Left kidney (tissue), 1 donor: ENCODE measurements at regions not wholly inside any gene's neighbourhood (a gene's known extent, or its start where the extent isn't known, plus 50 kb on each side); places are given as distances from the start of the nearest gene placed in this dataset.

Experiments
- DNase-seq: peaks from one replicate; pipeline ENCODE4 v3.0.0-alpha.2; 2013

- no peak for DNase-seq
These were observed 783.8 kb upstream of the WWC1 start for GRCh38 chr5:167507463-167508233.

- DNase-seq = no peak
These were observed 782.4 kb upstream of the WWC1 start for GRCh38 chr5:167509076-167509475.

GRCh38 chr5:167511276-167511675, 780.2 kb upstream of the WWC1 start:
- no peak for DNase-seq

GRCh38 chr5:167512111-167512510, 779.3 kb upstream of the WWC1 start:
- DNase-seq = no peak

- DNase-seq = no peak
These were observed 778.1 kb upstream of the WWC1 start for GRCh38 chr5:167513381-167513780.

GRCh38 chr5:167514461-167514860, 777.0 kb upstream of the WWC1 start:
- DNase-seq = no peak

- DNase-seq = no peak
These were observed 766.4 kb upstream of the WWC1 start for GRCh38 chr5:167525004-167525403.

GRCh38 chr5:167528651-167529050, 762.8 kb upstream of the WWC1 start:
- DNase-seq = no peak

GRCh38 chr5:167530548-167530947, 760.9 kb upstream of the WWC1 start:
- DNase-seq = peak; percentile 6

- no peak for DNase-seq
These were observed 757.3 kb upstream of the WWC1 start for GRCh38 chr5:167533814-167534795.

- DNase-seq = no peak
These were observed 751.7 kb upstream of the WWC1 start for GRCh38 chr5:167539747-167540146.

- DNase-seq = no peak
These were observed 745.2 kb upstream of the WWC1 start for GRCh38 chr5:167546270-167546669.

- DNase-seq = no peak
These were observed 739.1 kb upstream of the WWC1 start for GRCh38 chr5:167552356-167552755.

- DNase-seq = no peak
These were observed 737.9 kb upstream of the WWC1 start for GRCh38 chr5:167553511-167553910.

GRCh38 chr5:167554564-167555290, 736.7 kb upstream of the WWC1 start:
- no peak for DNase-seq

- no peak for DNase-seq
These were observed 735.8 kb upstream of the WWC1 start for GRCh38 chr5:167555565-167556166.

- DNase-seq = no peak
These were observed 734.1 kb upstream of the WWC1 start for GRCh38 chr5:167557359-167557758.

GRCh38 chr5:167561796-167562195, 729.6 kb upstream of the WWC1 start:
- no peak for DNase-seq

GRCh38 chr5:167564275-167564674, 727.2 kb upstream of the WWC1 start:
- DNase-seq = no peak

GRCh38 chr5:167565189-167565954, 726.1 kb upstream of the WWC1 start:
- no peak for DNase-seq

GRCh38 chr5:167570431-167570830, 721.0 kb upstream of the WWC1 start:
- no peak for DNase-seq
